MM.1S (cell line): ENCODE measurements at regions not wholly inside any gene's neighbourhood (a gene's known extent, or its start where the extent isn't known, plus 50 kb on each side); places are given as distances from the start of the nearest gene placed in this dataset.

Experiments
- DNase-seq: peaks from one replicate; pipeline ENCODE4 v3.0.0-alpha.2; 2015
- H2AFZ ChIP-seq: fragments of 300-600 bp; sonication (generic); 2 replicates; pipeline ENCODE4 v1.6.0; 2016; ENCODE audit warnings: antibody characterized with exemption, low read length
- H3F3A ChIP-seq: fragments of 300-600 bp; sonication (generic); 2 replicates; pipeline ENCODE4 v1.6.1; 2016; ENCODE audit warnings: mild to moderate bottlenecking, antibody characterized with exemption, low read length, moderate library complexity, mixed read lengths; ENCODE audit not compliant: insufficient read depth
- H3K27ac ChIP-seq: fragments of 300-600 bp; sonication (generic); 2 replicates; pipeline ENCODE4 v1.5.1; 2016; ENCODE audit warnings: mild to moderate bottlenecking, low read length
- H3K27me3 ChIP-seq: fragments of 300-600 bp; sonication (generic); replicated peaks from 2 replicates; pipeline ENCODE4 v1.6.0; 2016; ENCODE audit warnings: low read length; ENCODE audit not compliant: insufficient read depth
- H3K36me3 ChIP-seq: fragments of 300-600 bp; sonication (generic); replicated peaks from 2 replicates; pipeline ENCODE4 v1.6.1; 2016; ENCODE audit warnings: mild to moderate bottlenecking, low read length, mixed read lengths; ENCODE audit not compliant: insufficient read depth
- H3K4me1 ChIP-seq: fragments of 300-600 bp; sonication (generic); 2 replicates; pipeline ENCODE4 v1.6.1; 2016; ENCODE audit warnings: low read length, mixed read lengths
- H3K4me2 ChIP-seq: fragments of 300-600 bp; sonication (generic); 2 replicates; pipeline ENCODE4 v1.6.0; 2016; ENCODE audit warnings: low read depth, low read length
- H3K4me3 ChIP-seq: fragments of 300-600 bp; sonication (generic); 2 replicates; pipeline ENCODE4 v1.5.1; 2016; ENCODE audit warnings: low read length, mixed read lengths
- H3K79me2 ChIP-seq: fragments of 300-600 bp; sonication (generic); 2 replicates; pipeline ENCODE4 v1.6.1; 2016; ENCODE audit warnings: mixed run types, low read length, mixed read lengths
- H3K9ac ChIP-seq: fragments of 300-600 bp; sonication (generic); 2 replicates; pipeline ENCODE4 v1.6.1; 2016; ENCODE audit warnings: low read length, mixed read lengths
- H3K9me2 ChIP-seq: fragments of 300-600 bp; sonication (generic); replicated peaks from 2 replicates; pipeline ENCODE4 v1.6.1; 2016; ENCODE audit warnings: mild to moderate bottlenecking, low read length, mixed read lengths; ENCODE audit not compliant: insufficient read depth
- H3K9me3 ChIP-seq: fragments of 300-600 bp; sonication (generic); replicated peaks from 2 replicates; pipeline ENCODE4 v1.6.1; 2016; ENCODE audit warnings: mild to moderate bottlenecking, low read length, mixed read lengths; ENCODE audit not compliant: insufficient read depth
- H4K20me1 ChIP-seq: fragments of 300-600 bp; sonication (generic); 2 replicates; pipeline ENCODE4 v1.6.1; 2016; ENCODE audit warnings: mild to moderate bottlenecking, low read length, moderate library complexity, mixed read lengths; ENCODE audit not compliant: insufficient read depth
- CTCF ChIP-seq: fragments of 300-600 bp; sonication (generic); IDR thresholded peaks from 2 replicates; pipeline ENCODE4 v1.5.1; 2016; ENCODE audit warnings: antibody characterized with exemption, low read length, mixed read lengths
- EZH2 ChIP-seq: fragments of 300-600 bp; sonication (generic); optimal IDR thresholded peaks from 2 replicates; pipeline ENCODE3; 2017; ENCODE audit warnings: low read depth, mild to moderate bottlenecking, antibody characterized with exemption, low read length, mixed read lengths
- EZH2phosphoT487 ChIP-seq: fragments of 300-600 bp; sonication (generic); IDR thresholded peaks from 2 replicates; pipeline ENCODE4 v1.6.1; 2018; ENCODE audit warnings: antibody characterized with exemption, low read length

GRCh38 chr1:194369622-194370021 lies 1183.2 kb upstream of the B3GALT2 start:
- Histone ChIP-seq H3K9ac (no peak overlapping the region), H3K79me2 (no peaks in the 10 kb centered on the region), H2AFZ (no peak overlapping the region), H3K9me3 (no peaks in the 10 kb centered on the region), H3K27ac (no peak overlapping the region), H3K4me2 (no peak overlapping the region), H3K4me1 (no peaks in the 10 kb centered on the region), H4K20me1 (no peaks in the 10 kb centered on the region), H3K4me3 (no peak overlapping the region), H3K27me3 (no peaks in the 10 kb centered on the region), H3F3A (no peaks in the 10 kb centered on the region), H3K9me2 (no peaks in the 10 kb centered on the region), H3K36me3 (no peaks in the 10 kb centered on the region)
- TF ChIP-seq EZH2 (no peak), EZH2phosphoT487 (no peak), CTCF (no peak)
- peak; percentile 52 for DNase-seq

GRCh38 chr1:194369060-194369459 lies 1182.6 kb upstream of the B3GALT2 start:
- no peaks in the 10 kb centered on the region for H3K9me2 ChIP-seq
- H3F3A ChIP-seq, result no peaks in the 10 kb centered on the region
- H3K9me3 ChIP-seq, result no peaks in the 10 kb centered on the region
- H3K27me3 ChIP-seq, result no peaks in the 10 kb centered on the region
- H3K4me3 ChIP-seq, result no peak overlapping the region
- no peaks in the 10 kb centered on the region for H4K20me1 ChIP-seq
- H3K9ac ChIP-seq, result no peak overlapping the region
- no peak overlapping the region for H3K27ac ChIP-seq
- H2AFZ ChIP-seq, result no peak overlapping the region
- TF ChIP-seq EZH2, result no peak
- TF ChIP-seq CTCF, result no peak
- TF ChIP-seq EZH2phosphoT487, result no peak
- no peak overlapping the region for H3K4me2 ChIP-seq
- no peak for DNase-seq
- no peaks in the 10 kb centered on the region for H3K79me2 ChIP-seq
- H3K4me1 ChIP-seq, result no peaks in the 10 kb centered on the region
- no peaks in the 10 kb centered on the region for H3K36me3 ChIP-seq

- H3K9me2 ChIP-seq, result no peaks in the 10 kb centered on the region
Measured at GRCh38 chr1:194367121-194367520, 1180.7 kb upstream of the B3GALT2 start.

More at GRCh38 chr1:194367121-194367520, 1180.7 kb upstream of the B3GALT2 start:
- H3K27me3 ChIP-seq, result no peaks in the 10 kb centered on the region
- no peak overlapping the region for H2AFZ ChIP-seq
- no peak for DNase-seq
- no peak overlapping the region for H3K4me3 ChIP-seq
- H3K4me1 ChIP-seq, result no peaks in the 10 kb centered on the region
- no peak overlapping the region for H3K27ac ChIP-seq
- H3K4me2 ChIP-seq, result no peak overlapping the region
- TF ChIP-seq EZH2 (no peak), CTCF (no peak), EZH2phosphoT487 (no peak)
- no peaks in the 10 kb centered on the region for H3K9me3 ChIP-seq
- H4K20me1 ChIP-seq, result no peaks in the 10 kb centered on the region
- H3K79me2 ChIP-seq, result no peaks in the 10 kb centered on the region
- H3K36me3 ChIP-seq, result no peaks in the 10 kb centered on the region
- H3F3A ChIP-seq, result no peaks in the 10 kb centered on the region
- no peak overlapping the region for H3K9ac ChIP-seq
